ENCODE measurements at regions not wholly inside any gene's neighbourhood (a gene's known extent, or its start where the extent isn't known, plus 50 kb on each side); places are given as distances from the start of the nearest gene placed in this dataset.

DNA sequence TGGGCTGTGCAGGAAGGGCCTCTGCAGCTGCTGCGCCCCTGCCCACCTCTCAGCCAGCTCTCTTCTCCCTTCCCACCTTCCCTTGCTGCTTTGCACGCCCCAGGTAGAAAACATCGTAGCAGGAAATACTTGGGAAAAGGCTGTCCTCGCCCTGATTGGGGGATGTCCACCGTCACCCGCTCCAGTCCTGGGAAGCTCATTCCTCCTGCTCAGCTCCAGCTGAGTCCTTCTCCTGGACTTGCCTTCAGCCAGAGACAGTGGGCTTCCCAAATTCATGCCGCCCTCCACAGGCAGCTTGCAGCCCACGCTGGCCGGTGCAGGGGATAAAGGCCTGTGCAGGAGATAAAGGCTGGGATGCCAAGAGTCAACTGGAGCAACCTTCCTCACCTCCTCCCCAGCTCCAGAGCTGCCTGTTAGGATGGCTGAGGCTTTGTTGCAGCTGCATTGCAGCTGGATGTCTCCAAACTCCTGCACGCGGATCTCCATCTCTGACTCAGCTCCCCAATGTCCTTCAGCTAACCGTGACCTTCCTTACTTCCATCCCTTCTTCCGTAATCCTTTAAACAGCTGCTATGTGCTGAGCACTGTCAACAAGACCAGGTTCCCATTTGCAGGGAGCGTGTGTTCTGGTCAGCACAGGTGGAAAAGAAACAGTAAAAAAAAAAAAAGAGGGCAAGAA lies 402.0 kb upstream of the TNRC6C start:
- TF ChIP-seq POLR2A (IDR thresholded peaks at IDR 0.05): no peak
- TF ChIP-seq, protein P1, sequence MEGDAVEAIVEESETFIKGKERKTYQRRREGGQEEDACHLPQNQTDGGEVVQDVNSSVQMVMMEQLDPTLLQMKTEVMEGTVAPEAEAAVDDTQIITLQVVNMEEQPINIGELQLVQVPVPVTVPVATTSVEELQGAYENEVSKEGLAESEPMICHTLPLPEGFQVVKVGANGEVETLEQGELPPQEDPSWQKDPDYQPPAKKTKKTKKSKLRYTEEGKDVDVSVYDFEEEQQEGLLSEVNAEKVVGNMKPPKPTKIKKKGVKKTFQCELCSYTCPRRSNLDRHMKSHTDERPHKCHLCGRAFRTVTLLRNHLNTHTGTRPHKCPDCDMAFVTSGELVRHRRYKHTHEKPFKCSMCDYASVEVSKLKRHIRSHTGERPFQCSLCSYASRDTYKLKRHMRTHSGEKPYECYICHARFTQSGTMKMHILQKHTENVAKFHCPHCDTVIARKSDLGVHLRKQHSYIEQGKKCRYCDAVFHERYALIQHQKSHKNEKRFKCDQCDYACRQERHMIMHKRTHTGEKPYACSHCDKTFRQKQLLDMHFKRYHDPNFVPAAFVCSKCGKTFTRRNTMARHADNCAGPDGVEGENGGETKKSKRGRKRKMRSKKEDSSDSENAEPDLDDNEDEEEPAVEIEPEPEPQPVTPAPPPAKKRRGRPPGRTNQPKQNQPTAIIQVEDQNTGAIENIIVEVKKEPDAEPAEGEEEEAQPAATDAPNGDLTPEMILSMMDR (IDR thresholded peaks at IDR 0.05): no peak
